ENCODE measurements at regions not wholly inside any gene's neighbourhood (a gene's known extent, or its start where the extent isn't known, plus 50 kb on each side); places are given as distances from the start of the nearest gene placed in this dataset.
"Not testable (repeated sequence)": the region's sequence is repeated elsewhere in the genome, so short reads cannot be mapped to it uniquely, and the experiment has no call there.

DNA sequence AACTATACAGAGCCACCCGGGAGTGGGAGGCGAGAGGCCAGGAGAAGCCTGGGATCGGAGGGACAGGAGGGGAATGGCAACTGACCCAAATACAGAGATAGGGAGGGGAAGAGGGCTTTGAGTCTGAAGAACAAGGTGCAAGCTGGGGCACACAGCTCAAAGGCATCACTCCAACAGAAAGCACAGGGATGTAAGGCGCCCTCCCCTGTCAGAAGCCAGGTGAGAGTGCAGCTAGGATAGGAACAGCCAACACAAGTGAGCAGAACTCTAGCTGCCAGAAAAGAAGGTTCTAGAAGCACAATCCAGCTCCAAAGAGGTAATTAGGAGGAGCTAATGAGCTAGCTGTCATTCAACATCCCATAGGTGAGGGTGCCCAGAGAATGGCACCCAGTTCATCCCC, 232.2 kb downstream of the DHX15 start:
- no peak overlapping the region for H3K4me3 ChIP-seq (ENCODE audit: low read depth, low read length)
- DNase-seq (ENCODE audit: low read depth), result no peak
- TF ChIP-seq, protein P1, sequence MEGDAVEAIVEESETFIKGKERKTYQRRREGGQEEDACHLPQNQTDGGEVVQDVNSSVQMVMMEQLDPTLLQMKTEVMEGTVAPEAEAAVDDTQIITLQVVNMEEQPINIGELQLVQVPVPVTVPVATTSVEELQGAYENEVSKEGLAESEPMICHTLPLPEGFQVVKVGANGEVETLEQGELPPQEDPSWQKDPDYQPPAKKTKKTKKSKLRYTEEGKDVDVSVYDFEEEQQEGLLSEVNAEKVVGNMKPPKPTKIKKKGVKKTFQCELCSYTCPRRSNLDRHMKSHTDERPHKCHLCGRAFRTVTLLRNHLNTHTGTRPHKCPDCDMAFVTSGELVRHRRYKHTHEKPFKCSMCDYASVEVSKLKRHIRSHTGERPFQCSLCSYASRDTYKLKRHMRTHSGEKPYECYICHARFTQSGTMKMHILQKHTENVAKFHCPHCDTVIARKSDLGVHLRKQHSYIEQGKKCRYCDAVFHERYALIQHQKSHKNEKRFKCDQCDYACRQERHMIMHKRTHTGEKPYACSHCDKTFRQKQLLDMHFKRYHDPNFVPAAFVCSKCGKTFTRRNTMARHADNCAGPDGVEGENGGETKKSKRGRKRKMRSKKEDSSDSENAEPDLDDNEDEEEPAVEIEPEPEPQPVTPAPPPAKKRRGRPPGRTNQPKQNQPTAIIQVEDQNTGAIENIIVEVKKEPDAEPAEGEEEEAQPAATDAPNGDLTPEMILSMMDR (conservative IDR thresholded peaks at IDR 0.05; ENCODE audit: low read depth, low read length), result no peak

DNA sequence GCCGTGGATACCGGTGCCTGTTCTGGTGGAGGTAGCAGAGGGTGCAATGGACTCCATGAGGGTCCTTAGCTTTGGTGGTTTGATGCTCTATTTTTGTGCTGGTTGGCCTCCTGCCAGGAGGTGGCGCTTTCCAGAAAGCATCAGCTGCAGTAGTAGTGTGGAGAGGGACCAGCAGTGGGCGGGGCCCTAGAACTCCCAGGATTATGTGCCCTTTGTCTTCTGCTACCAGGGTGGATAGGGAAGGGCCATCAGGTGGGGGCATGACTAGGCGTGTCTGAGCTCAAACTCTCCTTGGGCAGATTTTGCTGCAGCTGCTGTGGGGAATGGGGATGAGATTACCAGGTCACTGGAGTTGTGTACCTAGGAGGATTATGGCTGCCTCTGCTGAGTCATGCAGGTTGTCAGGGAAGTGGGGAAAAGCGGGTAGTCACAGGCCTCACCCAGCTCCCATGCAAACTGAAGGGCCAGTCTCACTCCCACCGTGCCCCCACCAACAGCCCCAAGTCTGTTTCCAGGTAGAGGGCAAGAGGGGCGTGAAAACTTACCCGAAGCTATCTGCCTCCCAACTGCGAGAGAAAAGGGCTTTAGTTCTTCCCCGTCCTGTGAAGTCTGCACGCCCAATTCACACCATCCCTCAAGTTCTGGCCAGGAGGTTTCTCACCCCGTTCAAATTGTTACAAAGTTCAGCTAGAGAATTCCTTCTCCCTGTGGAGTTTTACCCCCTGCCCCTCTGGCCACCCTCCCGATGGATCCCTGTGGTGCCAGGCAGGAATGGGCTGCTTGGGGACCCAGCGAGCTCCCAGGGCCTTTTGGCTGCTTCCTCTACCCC, 235.0 kb downstream of the DHX15 start:
- DNase-seq (ENCODE audit: low read depth); H3K4me3 ChIP-seq (ENCODE audit: low read depth, low read length): not testable (repeated sequence)
- TF ChIP-seq, protein P1 (conservative IDR thresholded peaks at IDR 0.05; ENCODE audit: low read depth, low read length), result peak; percentile 12

DNA sequence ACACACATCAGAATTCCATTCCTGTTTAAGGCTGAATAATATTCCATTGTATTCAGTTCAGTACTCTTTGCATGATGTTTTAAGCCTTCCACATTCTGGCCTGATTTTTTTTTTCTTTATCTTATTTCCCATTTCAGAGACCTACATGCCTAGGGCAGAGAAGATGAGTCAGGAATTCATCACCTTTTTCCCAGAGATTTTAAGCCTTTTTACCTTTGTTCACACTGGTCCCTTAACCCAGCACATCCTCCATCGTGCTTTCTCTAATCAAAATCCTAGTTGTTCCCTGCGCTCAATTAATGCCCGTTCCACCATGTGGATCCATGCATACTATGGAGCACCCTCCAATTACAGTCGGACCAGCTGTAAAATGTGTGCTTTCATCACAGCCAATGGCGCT, 245.1 kb downstream of the DHX15 start:
- DNase-seq (ENCODE audit: low read depth), result no peak
- TF ChIP-seq, protein P1 (conservative IDR thresholded peaks at IDR 0.05; ENCODE audit: low read depth, low read length), result no peak
- no peak overlapping the region for H3K4me3 ChIP-seq (ENCODE audit: low read depth, low read length)

DNA sequence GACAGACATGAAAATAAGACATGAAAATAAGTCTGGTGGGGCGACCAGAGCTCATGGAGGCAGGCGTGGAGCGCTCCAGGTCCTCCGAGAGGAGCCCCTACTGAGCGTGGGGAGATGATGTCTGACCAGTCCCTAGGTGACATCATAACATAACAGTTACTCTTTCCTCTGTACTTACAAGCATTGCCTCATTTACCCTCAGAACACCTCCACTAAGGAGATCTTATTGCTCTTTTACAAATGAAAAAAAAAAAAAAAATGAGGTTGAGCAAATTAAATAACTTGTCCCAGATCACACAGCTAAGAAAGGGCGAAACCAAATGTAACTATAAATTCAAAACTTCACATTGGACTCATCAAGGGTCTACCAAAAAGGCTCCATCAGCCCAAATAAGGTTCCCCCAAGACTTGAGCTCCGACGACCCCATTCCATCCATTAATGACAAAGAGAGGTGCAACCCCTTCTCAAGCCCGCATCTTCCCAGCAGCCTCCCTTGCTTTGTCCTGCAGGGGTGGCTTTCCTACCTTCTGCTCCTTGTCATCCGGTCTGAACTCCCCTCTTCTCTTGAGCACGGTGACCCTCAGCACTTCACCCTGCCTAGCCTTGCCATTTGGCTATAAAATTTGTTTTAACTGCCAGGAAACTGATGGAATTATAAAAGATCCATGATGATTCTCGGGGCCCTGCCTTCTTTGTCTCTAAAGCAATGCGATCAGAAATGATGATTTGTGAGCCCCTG, 246.7 kb downstream of the DHX15 start:
- DNase-seq (ENCODE audit: low read depth), result no peak
- TF ChIP-seq, protein P1 (conservative IDR thresholded peaks at IDR 0.05; ENCODE audit: low read depth, low read length), result no peak
- H3K4me3 ChIP-seq (ENCODE audit: low read depth, low read length), result no peak overlapping the region

DNA sequence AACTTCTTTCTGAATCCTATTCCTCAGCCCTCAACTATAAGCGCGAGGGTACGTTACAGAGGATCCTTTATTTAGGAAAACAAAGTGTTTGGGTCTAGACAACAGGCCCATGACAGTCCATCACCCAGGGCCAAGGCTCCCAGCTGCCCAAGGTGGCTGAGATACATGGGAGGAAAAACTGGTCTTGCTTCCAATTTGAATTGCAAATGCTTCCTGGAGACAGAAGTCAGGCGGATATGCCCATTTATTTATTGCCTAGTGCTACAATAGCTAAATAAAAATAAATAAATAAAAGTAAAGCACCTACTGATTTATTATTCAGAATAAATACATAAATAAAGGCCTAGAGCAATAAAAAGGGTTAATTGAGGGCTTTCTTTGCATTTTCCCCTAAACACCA, 248.7 kb downstream of the DHX15 start:
- TF ChIP-seq, protein P1 (conservative IDR thresholded peaks at IDR 0.05; ENCODE audit: low read depth, low read length), result no peak
- no peak for DNase-seq (ENCODE audit: low read depth)
- no peak overlapping the region for H3K4me3 ChIP-seq (ENCODE audit: low read depth, low read length)

DNA sequence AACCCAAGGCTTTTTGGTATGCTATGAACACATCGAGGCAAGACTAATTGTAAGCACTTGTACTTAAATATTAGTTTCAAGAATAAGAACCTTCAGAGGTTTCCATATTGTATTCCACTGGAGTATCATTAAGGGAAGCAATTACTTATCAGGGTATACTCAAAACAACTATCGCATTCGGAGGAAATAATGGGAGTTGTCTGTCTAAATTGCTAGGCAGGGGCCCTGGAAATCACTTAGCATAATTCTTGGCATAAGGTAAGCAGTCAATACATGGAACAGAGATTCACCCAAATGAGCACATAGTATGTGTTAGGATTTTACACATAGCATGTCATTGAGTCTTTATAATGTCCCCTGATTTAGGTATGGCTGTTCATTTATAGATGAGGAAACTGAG, 249.4 kb downstream of the DHX15 start:
- DNase-seq (ENCODE audit: low read depth), result no peak
- H3K4me3 ChIP-seq (ENCODE audit: low read depth, low read length), result no peak overlapping the region
- TF ChIP-seq, protein P1 (conservative IDR thresholded peaks at IDR 0.05; ENCODE audit: low read depth, low read length), result no peak

Data from epithelial cell of proximal tubule (primary cell).